ENCODE measurements at regions not wholly inside any gene's neighbourhood (a gene's known extent, or its start where the extent isn't known, plus 50 kb on each side); places are given as distances from the start of the nearest gene placed in this dataset.

GRCh38 chr18:71625556-71626090, 918.5 kb downstream of the CBLN2 start:
- TF ChIP-seq CTCF (conservative IDR thresholded peaks at IDR 0.05; ENCODE audit: low read depth, low read length), result no peak
- TF ChIP-seq EZH2 (IDR thresholded peaks at IDR 0.05; ENCODE audit: borderline replicate concordance, low read depth, low read length, poor library complexity, severe bottlenecking), result no peak

Data from A673 (cell line).